Endothelial cell (in vitro differentiated cells): ENCODE measurements at regions not wholly inside any gene's neighbourhood (a gene's known extent, or its start where the extent isn't known, plus 50 kb on each side); places are given as distances from the start of the nearest gene placed in this dataset.
"Not testable (repeated sequence)": the region's sequence is repeated elsewhere in the genome, so short reads cannot be mapped to it uniquely, and the experiment has no call there.

Source experiments
- DNase-seq: peaks from one replicate; pipeline ENCODE4 v3.0.0; 2021; ENCODE audit warnings: low spot score
- H3K27ac Mint-ChIP-seq: one replicate; pipeline ENCODE4 v1.8.0; 2021; ENCODE audit warnings: mixed read lengths, inconsistent platforms; ENCODE audit not compliant: unreplicated experiment
- H3K27me3 Mint-ChIP-seq: one replicate; pipeline ENCODE4 v1.8.0; 2021; ENCODE audit warnings: mild to moderate bottlenecking, moderate library complexity, mixed read lengths, inconsistent platforms; ENCODE audit not compliant: unreplicated experiment
- H3K36me3 Mint-ChIP-seq: one replicate; pipeline ENCODE4 v1.8.0; 2021; ENCODE audit warnings: mild to moderate bottlenecking, low read depth, mixed read lengths, inconsistent platforms; ENCODE audit not compliant: unreplicated experiment
- H3K4me1 Mint-ChIP-seq: one replicate; pipeline ENCODE4 v1.8.0; 2021; ENCODE audit warnings: mild to moderate bottlenecking, mixed read lengths, inconsistent platforms; ENCODE audit not compliant: unreplicated experiment
- H3K4me3 Mint-ChIP-seq: one replicate; pipeline ENCODE4 v1.8.0; 2021; ENCODE audit warnings: mild to moderate bottlenecking, mixed read lengths, inconsistent platforms; ENCODE audit not compliant: unreplicated experiment
- H3K9me3 Mint-ChIP-seq: one replicate; pipeline ENCODE4 v1.8.0; 2021; ENCODE audit warnings: mixed read lengths, inconsistent platforms; ENCODE audit not compliant: unreplicated experiment
- TF ChIP-seq, protein P1 (sequence below): fragments of 200-600 bp; sonication (generic); IDR thresholded peaks from one replicate; pipeline ENCODE4 v1.5.0; 2021; ENCODE audit warnings: antibody characterized with exemption; ENCODE audit not compliant: unreplicated experiment

DNA sequence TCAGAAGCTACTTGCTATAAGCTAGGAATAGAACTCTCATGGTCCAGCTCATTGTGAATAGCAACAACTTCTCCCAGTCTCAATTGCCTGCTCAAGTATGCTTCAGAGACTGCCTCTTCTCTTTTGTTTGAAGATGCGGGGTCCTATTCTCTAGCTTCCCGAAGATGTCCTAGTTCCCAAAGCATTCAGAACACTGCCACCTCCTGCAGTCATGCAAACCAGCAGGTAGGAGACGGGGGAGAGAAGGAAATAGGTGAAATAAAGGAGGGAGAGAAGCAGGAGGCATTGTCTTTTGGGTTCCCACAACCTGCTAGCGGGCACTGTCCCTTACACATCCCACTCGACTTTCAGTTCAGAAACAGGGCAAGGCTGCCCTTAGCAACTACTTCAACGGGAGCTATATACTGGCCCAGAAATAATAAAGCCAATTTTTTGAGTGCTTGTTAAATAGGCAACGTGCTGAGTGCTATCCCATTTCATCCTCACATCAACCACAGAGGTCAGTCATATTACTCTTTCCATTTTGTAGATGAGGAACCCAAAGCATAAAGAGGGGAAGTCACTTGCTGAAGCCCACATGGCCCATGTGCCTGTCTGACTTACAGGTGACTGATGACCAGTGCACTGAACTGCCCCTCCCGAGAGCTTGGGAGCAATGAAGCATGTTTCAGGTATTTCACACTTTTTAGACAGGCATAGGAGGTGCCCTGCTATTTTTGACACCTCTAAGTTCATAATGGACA is 61.9 kb upstream of the ATXN1 start:
- Mint-ChIP-seq H3K27me3 (no peaks in the 10 kb centered on the region), H3K9me3 (no peaks in the 10 kb centered on the region), H3K27ac (no peak overlapping the region), H3K4me1 (peaks cover 6% of the 10 kb centered on the region), H3K36me3 (no peaks in the 10 kb centered on the region), H3K4me3 (no peak overlapping the region)
- no peak for DNase-seq
- TF ChIP-seq, protein P1, sequence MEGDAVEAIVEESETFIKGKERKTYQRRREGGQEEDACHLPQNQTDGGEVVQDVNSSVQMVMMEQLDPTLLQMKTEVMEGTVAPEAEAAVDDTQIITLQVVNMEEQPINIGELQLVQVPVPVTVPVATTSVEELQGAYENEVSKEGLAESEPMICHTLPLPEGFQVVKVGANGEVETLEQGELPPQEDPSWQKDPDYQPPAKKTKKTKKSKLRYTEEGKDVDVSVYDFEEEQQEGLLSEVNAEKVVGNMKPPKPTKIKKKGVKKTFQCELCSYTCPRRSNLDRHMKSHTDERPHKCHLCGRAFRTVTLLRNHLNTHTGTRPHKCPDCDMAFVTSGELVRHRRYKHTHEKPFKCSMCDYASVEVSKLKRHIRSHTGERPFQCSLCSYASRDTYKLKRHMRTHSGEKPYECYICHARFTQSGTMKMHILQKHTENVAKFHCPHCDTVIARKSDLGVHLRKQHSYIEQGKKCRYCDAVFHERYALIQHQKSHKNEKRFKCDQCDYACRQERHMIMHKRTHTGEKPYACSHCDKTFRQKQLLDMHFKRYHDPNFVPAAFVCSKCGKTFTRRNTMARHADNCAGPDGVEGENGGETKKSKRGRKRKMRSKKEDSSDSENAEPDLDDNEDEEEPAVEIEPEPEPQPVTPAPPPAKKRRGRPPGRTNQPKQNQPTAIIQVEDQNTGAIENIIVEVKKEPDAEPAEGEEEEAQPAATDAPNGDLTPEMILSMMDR, result no peak

DNA sequence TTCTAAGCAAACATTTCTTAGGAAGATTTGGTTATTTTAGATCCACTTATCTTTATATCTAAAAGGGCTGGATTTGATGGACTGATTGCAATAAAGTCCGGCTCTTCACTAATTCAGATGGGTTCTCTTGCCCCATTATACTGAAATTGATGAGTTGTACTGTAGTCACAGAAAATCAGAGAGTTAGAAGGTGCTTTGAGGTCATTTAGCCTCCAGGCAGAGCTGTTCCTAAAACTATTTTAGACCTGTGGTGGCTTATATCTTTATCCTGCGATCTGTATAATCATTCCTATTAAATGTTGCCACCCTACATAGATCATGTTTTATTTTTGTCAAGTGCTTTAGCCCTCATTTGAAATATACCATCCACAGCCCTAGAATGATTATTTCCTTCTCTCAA is 61.3 kb upstream of the ATXN1 start:
- DNase-seq, result no peak
- peaks cover 6% of the 10 kb centered on the region for H3K4me1 Mint-ChIP-seq
- H3K36me3 Mint-ChIP-seq, result no peaks in the 10 kb centered on the region
- H3K9me3 Mint-ChIP-seq, result no peaks in the 10 kb centered on the region
- no peak overlapping the region for H3K4me3 Mint-ChIP-seq
- TF ChIP-seq, protein P1, result no peak
- H3K27me3 Mint-ChIP-seq, result no peaks in the 10 kb centered on the region
- H3K27ac Mint-ChIP-seq, result no peak overlapping the region

DNA sequence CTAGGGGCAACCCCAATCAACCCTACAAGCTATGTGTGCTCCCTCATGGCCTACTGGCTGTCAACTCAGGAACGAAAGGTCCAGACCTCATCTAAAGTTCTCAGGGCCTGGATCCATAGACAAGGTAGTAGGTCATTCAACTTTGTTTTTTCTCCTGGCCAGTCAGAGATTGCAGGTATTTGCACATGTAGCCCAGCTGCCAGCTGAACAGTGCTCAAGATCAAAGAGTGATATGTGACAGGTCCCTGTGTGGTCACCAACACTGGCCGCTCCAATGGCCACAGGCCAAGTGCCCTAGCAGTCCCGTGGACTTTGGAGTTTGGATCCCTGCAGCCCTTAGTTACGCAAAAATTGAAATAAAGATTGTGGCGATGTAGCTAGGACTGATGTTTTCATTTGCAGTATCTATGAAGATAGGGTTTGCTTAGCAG is 60.6 kb upstream of the ATXN1 start:
- Mint-ChIP-seq H3K27me3 (no peaks in the 10 kb centered on the region), H3K4me1 (no peaks in the 10 kb centered on the region), H3K9me3 (no peaks in the 10 kb centered on the region), H3K27ac (no peak overlapping the region), H3K36me3 (no peaks in the 10 kb centered on the region), H3K4me3 (no peak overlapping the region)
- no peak for DNase-seq
- TF ChIP-seq, protein P1, result no peak

DNA sequence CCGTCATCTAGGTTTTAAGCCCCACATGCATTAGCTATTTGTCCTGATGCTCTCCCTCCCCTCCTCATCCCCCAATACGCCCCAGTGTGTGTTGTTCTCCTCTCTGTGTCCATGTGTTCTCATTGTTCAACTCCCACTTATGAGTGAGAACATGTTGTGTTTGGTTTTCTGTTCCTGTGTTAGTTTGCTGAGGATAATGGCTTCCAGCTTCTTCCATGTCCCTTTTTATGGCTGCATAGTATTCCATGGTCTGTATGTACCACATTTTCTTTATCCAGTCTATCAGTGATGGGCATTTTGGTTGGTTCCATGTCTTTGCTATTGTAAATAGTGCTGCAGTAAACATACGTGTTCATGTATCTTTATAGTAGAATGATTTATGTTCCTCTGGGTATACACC is 59.0 kb upstream of the ATXN1 start:
- H3K27ac Mint-ChIP-seq, DNase-seq: not testable (repeated sequence)

DNA sequence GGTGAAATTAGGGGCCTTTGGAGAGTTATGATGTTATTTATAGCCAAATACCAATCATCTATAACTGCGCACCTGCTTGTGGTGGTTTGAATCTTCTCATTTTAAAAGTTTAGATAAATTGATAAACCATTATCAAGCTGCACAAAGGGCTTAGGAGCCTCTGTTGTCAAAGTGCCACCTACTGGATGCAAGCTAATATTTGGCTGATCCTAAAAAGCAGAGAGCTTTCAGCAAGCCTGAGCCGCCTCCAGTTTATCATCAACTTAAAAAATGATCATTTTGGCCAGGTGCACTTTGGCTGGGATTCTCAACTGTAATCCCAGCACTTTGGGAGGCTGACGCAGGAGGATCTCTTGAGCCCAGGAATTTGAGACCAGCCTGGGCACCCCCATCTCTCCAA is 58.5 kb upstream of the ATXN1 start:
- no peaks in the 10 kb centered on the region for H3K9me3 Mint-ChIP-seq
- H3K4me3 Mint-ChIP-seq, result no peak overlapping the region
- TF ChIP-seq, protein P1, result no peak
- no peak for DNase-seq
- H3K36me3 Mint-ChIP-seq, result no peaks in the 10 kb centered on the region
- H3K27me3 Mint-ChIP-seq, result no peaks in the 10 kb centered on the region
- no peaks in the 10 kb centered on the region for H3K4me1 Mint-ChIP-seq
- H3K27ac Mint-ChIP-seq, result no peak overlapping the region

More for the DNA sequence above, 59.0 kb upstream of the ATXN1 start:
- H3K27me3 Mint-ChIP-seq, H3K36me3 Mint-ChIP-seq, H3K9me3 Mint-ChIP-seq, H3K4me1 Mint-ChIP-seq, H3K4me3 Mint-ChIP-seq: not testable (repeated sequence)
